GM12872 (cell line): ENCODE measurements at regions not wholly inside any gene's neighbourhood (a gene's known extent, or its start where the extent isn't known, plus 50 kb on each side); places are given as distances from the start of the nearest gene placed in this dataset.

ENCODE experiments used
- CTCF ChIP-seq: IDR thresholded peaks from 3 replicates; pipeline ENCODE4 v1.5.1; 2011; ENCODE audit warnings: low read depth, mild to moderate bottlenecking, low read length, moderate library complexity; ENCODE audit not compliant: insufficient read depth

GRCh38 chr15:46941241-46941640 is 776.1 kb upstream of the SEMA6D start:
- TF ChIP-seq CTCF = no peak

- TF ChIP-seq CTCF = no peak
These were observed 770.4 kb upstream of the SEMA6D start for GRCh38 chr15:46946953-46947352.

- TF ChIP-seq CTCF = no peak
These were observed 761.7 kb upstream of the SEMA6D start for GRCh38 chr15:46955576-46955975.

- no peak for TF ChIP-seq CTCF
These were observed 760.8 kb upstream of the SEMA6D start for GRCh38 chr15:46956456-46956855.

- no peak for TF ChIP-seq CTCF
These were observed 760.4 kb upstream of the SEMA6D start for GRCh38 chr15:46956881-46957280.

- no peak for TF ChIP-seq CTCF
These were observed 756.7 kb upstream of the SEMA6D start for GRCh38 chr15:46960581-46960980.

GRCh38 chr15:46961795-46962194 is 755.5 kb upstream of the SEMA6D start:
- no peak for TF ChIP-seq CTCF

GRCh38 chr15:46996359-46996758 is 720.9 kb upstream of the SEMA6D start:
- no peak for TF ChIP-seq CTCF
